Fibroblast of villous mesenchyme (primary cell): ENCODE measurements at regions not wholly inside any gene's neighbourhood (a gene's known extent, or its start where the extent isn't known, plus 50 kb on each side); places are given as distances from the start of the nearest gene placed in this dataset.

Experiments
- DNase-seq: peaks from one replicate; pipeline ENCODE4 v3.0.0-alpha.2; 2010; ENCODE audit warnings: low read depth
- H3K4me3 ChIP-seq: 2 replicates; pipeline ENCODE4 v1.5.1; 2011; ENCODE audit warnings: low read depth, mild to moderate bottlenecking, low read length
- TF ChIP-seq, protein P1 (sequence below): IDR thresholded peaks from 2 replicates; pipeline ENCODE4 v1.5.1; 2012; ENCODE audit warnings: low read depth, mild to moderate bottlenecking, low read length; ENCODE audit not compliant: insufficient read depth

- no peak for DNase-seq
- TF ChIP-seq, protein P1, sequence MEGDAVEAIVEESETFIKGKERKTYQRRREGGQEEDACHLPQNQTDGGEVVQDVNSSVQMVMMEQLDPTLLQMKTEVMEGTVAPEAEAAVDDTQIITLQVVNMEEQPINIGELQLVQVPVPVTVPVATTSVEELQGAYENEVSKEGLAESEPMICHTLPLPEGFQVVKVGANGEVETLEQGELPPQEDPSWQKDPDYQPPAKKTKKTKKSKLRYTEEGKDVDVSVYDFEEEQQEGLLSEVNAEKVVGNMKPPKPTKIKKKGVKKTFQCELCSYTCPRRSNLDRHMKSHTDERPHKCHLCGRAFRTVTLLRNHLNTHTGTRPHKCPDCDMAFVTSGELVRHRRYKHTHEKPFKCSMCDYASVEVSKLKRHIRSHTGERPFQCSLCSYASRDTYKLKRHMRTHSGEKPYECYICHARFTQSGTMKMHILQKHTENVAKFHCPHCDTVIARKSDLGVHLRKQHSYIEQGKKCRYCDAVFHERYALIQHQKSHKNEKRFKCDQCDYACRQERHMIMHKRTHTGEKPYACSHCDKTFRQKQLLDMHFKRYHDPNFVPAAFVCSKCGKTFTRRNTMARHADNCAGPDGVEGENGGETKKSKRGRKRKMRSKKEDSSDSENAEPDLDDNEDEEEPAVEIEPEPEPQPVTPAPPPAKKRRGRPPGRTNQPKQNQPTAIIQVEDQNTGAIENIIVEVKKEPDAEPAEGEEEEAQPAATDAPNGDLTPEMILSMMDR = no peak
- H3K4me3 ChIP-seq = no peak overlapping the region
Observed at GRCh38 chr16:79456036-79456435, 144.5 kb downstream of the MAF start.

DNA sequence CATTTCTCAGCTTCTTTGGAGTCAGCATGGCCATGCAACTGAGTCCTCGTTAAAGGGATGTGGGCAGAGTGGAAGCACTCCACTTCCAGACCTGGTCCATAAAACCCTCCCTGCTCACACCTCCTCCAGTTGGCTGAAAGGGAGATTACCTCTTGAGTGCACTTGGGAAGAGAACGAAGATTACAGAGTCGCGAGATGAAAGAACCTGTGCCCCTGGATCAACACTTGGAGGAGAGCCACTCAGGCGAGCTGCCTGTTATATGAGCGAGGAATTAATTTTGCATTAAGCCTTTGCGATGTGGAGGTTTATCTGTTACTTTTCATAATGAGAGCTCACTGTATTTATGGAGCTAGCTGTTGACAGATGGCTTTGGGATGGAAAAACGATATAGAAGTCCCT, 147.9 kb downstream of the MAF start:
- DNase-seq = no peak
- TF ChIP-seq, protein P1 = no peak
- H3K4me3 ChIP-seq = no peak overlapping the region

- TF ChIP-seq, protein P1 = no peak
- no peak overlapping the region for H3K4me3 ChIP-seq
- no peak for DNase-seq
Observed at GRCh38 chr16:79451196-79451816, 149.2 kb downstream of the MAF start.

- H3K4me3 ChIP-seq = no peak overlapping the region
- TF ChIP-seq, protein P1 = no peak
- DNase-seq = no peak
Observed at GRCh38 chr16:79449900-79450299, 150.6 kb downstream of the MAF start.

GRCh38 chr16:79449067-79449769, 151.3 kb downstream of the MAF start:
- TF ChIP-seq, protein P1 = no peak
- no peak for DNase-seq

DNA sequence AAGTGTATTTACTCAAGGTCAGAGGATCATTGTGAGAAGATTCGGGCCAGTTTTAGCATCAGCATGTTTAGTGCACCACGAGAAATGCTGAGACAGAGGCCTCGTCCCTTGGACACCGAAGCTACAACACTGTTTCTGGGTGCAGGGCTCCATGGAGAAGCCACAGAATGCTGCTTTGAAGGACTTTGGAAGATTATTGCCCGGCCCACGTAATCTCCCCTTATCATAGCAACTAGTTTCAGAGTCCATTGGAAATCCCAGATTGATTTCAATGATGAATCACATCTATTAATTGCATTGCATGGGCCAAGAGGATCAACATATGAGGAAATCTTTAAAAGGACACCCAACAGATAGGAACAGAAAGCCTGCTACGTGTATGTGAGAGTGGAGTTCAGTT, 156.0 kb downstream of the MAF start:
- DNase-seq = no peak
- H3K4me3 ChIP-seq = no peak overlapping the region
- TF ChIP-seq, protein P1 = no peak

More at GRCh38 chr16:79449067-79449769, 151.3 kb downstream of the MAF start:
- H3K4me3 ChIP-seq = no peak overlapping the region
